ENCODE measurements at regions not wholly inside any gene's neighbourhood (a gene's known extent, or its start where the extent isn't known, plus 50 kb on each side); places are given as distances from the start of the nearest gene placed in this dataset.
A peak's percentile ranks its signal among the peaks of the same experiment; 100 is the strongest.

- DNase-seq = no peak
- TF ChIP-seq FOXJ3 (CRISPR knock-in tag; IDR thresholded peaks at IDR 0.05) (no peak), FOSL2 (IDR thresholded peaks at IDR 0.05; ENCODE audit: borderline replicate concordance, low read depth) (no peak), CTCF (IDR thresholded peaks at IDR 0.05) (no peak), REST (IDR thresholded peaks at IDR 0.05; ENCODE audit: low read depth, low read length) (no peak), GABPA (IDR thresholded peaks at IDR 0.05; ENCODE audit: low read depth) (no peak), FOXM1 (IDR thresholded peaks at IDR 0.05; ENCODE audit: low read depth) (no peak), YY1 (IDR thresholded peaks at IDR 0.05; ENCODE audit: low read depth) (no peak), JUND (IDR thresholded peaks at IDR 0.05) (no peak), SMC3 (IDR thresholded peaks at IDR 0.05; ENCODE audit: low read depth, low read length) (no peak), EZH2phosphoT487 (IDR thresholded peaks at IDR 0.05; ENCODE audit: borderline replicate concordance, low read depth) (no peak), POLR2AphosphoS5 (IDR thresholded peaks at IDR 0.05; ENCODE audit: low read depth, low read length) (no peak)
- Histone ChIP-seq H3K4me3 (ENCODE audit: low read depth in 2 of 2, low read length in 1 of 2) (no peak overlapping the region), H3K4me2 (no peak overlapping the region), H3K36me3 (replicated peaks in 1 of 2; ENCODE audit: control insufficient read depth in 1 of 2, insufficient read depth in 2 of 2, low read length in 1 of 2) (no peaks in the 10 kb centered on the region), H2AFZ (ENCODE audit: low read depth) (no peak overlapping the region), H3K9ac (no peak overlapping the region), H3K9me2 (no peaks in the 10 kb centered on the region), H4K20me1 (ENCODE audit: insufficient read depth) (no peaks in the 10 kb centered on the region), H3K4me1 (ENCODE audit: control insufficient read depth in 1 of 2, insufficient read depth in 2 of 2, low read depth in 1 of 2, low read length in 1 of 2) (no peaks in the 10 kb centered on the region; a peak in 1 of 4 replicates), H3F3A (replicated peaks; ENCODE audit: insufficient read depth) (no peaks in the 10 kb centered on the region), H3K9me3 (0 out of 2 replicates have a peak, but pooled peaks cover 4% of the 10 kb centered on the region), H3K79me2 (ENCODE audit: insufficient read depth) (no peaks in the 10 kb centered on the region), H3K27me3 (ENCODE audit: insufficient read depth) (no peaks in the 10 kb centered on the region), H3K27ac (ENCODE audit: low read depth in 2 of 2, low read length in 1 of 2) (no peak overlapping the region)
- POLR2A ChIA-PET = no interaction called here
- WGBS (ENCODE audit: low lambda C conversion rate) = 10% methylated on average over 3 of the region's 3 CpGs
- CTCF ChIA-PET = interaction anchor here (0.6 to 4.1 kb wide), 2 partner anchors 9 to 107 kb away, joined by 3 to 24 read pairs; no protein-coding TSS in a partner anchor
Observed at GRCh38 chr19:33988601-33989000, 183.7 kb upstream of the LSM14A start.

- no peak for DNase-seq
- Histone ChIP-seq H3K9me3 (no peaks in the 10 kb centered on the region), H3K4me1 (ENCODE audit: control insufficient read depth in 1 of 2, insufficient read depth in 2 of 2, low read depth in 1 of 2, low read length in 1 of 2) (no peaks in the 10 kb centered on the region; a peak in 1 of 4 replicates), H3K9ac (no peak overlapping the region), H3K4me3 (ENCODE audit: low read depth in 2 of 2, low read length in 1 of 2) (no peak overlapping the region), H3F3A (replicated peaks; ENCODE audit: insufficient read depth) (no peaks in the 10 kb centered on the region), H3K27ac (ENCODE audit: low read depth in 2 of 2, low read length in 1 of 2) (no peak overlapping the region), H2AFZ (ENCODE audit: low read depth) (no peak overlapping the region), H3K4me2 (no peak overlapping the region), H3K27me3 (ENCODE audit: insufficient read depth) (no peaks in the 10 kb centered on the region), H4K20me1 (ENCODE audit: insufficient read depth) (no peaks in the 10 kb centered on the region), H3K79me2 (ENCODE audit: insufficient read depth) (no peaks in the 10 kb centered on the region), H3K9me2 (no peaks in the 10 kb centered on the region), H3K36me3 (replicated peaks in 1 of 2; ENCODE audit: control insufficient read depth in 1 of 2, insufficient read depth in 2 of 2, low read length in 1 of 2) (no peaks in the 10 kb centered on the region)
- peak; percentile 46 for TF ChIP-seq CTCF (IDR thresholded peaks at IDR 0.05)
- TF ChIP-seq PBX3 (IDR thresholded peaks at IDR 0.05) = no peak
- TF ChIP-seq RAD21 (IDR thresholded peaks at IDR 0.05; ENCODE audit: low read length) = peak; percentile 8; the same call in 1 of the 2 replicates
- no peak for TF ChIP-seq USF1 (IDR thresholded peaks at IDR 0.05; ENCODE audit: borderline replicate concordance, low read depth)
- ChIA-PET CTCF (interaction anchor here (0.7 to 2.6 kb wide), 42 partner anchors 9 to 250 kb away, joined by 3 to 88 read pairs (median 6); partner anchors contain the start of gene KCTD15), POLR2A (interaction anchor here (1.4 to 1.5 kb wide), 2 partner anchors 129 to 201 kb away, joined by 3 to 11 read pairs; partner anchors contain the start of gene KCTD15)
- WGBS (ENCODE audit: low lambda C conversion rate) = 13% methylated on average over 2 of the region's 2 CpGs
Observed at GRCh38 chr19:33997690-33998089, 174.6 kb upstream of the LSM14A start.

Measured in SK-N-SH (cell line).